DMS79 treated with DMSO at 0.1 percent for 48 hours (cell line): ENCODE measurements at regions not wholly inside any gene's neighbourhood (a gene's known extent, or its start where the extent isn't known, plus 50 kb on each side); places are given as distances from the start of the nearest gene placed in this dataset.
"Not testable (repeated sequence)": the region's sequence is repeated elsewhere in the genome, so short reads cannot be mapped to it uniquely, and the experiment has no call there.

Experiments
- DNase-seq: peaks from one replicate; lab custom pipeline; 2025; lab: John Stamatoyannopoulos, UW

GRCh38 chr20:43836790-43837189 lies 77.9 kb upstream of the TOX2 start:
- no peak for DNase-seq

DNA sequence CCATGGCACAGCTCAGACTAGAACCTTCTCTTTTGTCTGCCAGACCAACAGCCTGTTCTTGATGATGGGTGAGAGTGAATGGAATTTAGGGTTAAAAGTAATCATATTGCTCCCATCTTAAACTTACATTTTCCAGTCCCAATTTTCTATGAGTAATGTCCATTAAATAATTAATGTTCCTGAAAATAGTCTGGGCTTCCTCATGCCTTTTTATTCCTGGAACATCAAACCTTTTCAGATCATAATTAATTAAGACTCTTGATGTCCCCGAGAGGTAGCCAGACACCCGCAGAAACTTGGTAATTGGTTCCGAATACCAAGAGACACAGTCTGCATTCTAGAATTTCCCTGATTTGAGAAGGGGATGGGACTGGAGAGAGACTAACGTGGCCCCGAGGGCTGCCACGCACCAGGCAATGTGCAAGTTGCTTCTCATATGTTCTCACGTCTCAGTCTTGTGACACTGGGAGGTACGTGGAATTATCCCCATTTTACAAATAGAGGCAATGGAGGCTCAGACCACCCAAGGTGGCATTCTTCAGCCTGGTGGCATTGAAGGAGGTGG lies 78.6 kb upstream of the TOX2 start:
- no peak for DNase-seq

GRCh38 chr20:43833511-43834395 lies 80.9 kb upstream of the TOX2 start:
- no peak for DNase-seq

- no peak for DNase-seq
These were observed 81.7 kb upstream of the TOX2 start for GRCh38 chr20:43832961-43833360.

DNA sequence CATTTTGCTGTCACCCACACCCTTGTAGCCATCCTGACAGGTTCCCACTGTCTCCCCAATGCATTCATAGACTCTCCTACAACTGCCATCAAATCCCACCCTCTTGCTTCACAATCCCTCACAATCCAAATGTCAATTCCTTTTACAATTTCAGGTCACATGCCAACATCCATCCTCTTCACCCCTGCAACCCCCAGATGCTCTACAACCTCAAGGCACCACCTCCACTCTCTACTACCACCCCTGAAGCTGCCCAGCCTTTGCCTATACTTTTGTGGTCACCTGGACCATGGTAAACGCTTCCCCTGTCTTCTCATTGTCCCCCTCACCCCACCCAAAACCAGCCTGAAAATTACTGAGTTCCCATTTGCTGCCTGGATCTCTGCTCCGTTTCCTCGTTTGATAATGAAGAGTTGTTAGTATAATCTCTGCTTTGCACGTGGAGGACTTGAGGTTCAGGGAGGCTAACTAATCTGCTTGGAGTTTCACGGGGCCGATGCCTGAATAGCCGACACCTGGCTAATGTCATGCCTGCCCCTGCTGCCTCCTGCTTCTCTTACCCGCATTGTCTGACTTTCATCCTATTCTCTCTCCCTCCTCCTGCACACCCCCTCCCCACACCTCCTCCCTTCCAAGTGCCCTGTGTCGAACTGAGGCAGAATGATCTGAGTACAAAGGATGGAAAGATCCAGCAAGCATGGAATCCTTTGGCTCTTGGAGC lies 82.4 kb upstream of the TOX2 start:
- DNase-seq = no peak

DNA sequence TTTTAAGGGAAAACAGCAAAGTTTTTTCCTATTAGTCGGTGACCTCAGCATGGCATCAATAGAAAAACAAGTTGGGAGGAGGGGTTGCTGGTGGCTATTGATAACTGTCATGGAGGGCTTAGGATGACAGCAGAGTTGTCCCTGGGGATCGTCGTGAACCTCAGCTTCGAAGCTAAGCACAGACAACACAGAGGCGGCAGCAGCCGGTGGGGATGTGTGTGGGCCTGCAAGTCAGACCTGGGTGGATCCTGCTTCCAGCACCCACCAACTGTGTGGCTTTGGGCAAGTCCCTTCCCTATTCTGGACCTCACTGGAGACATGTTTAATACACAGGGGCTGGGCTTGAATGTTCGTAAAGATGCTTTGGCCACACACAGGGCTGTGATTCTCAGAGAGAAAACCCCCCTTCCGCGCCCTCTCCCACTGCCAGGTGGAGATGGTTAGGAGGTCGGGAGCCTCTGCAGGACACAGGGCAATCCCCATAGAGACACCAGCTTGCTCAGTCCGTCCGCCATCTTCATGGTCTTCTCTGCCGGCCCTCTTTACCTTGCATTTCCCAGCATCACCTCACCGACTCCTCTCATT lies 83.1 kb upstream of the TOX2 start:
- no peak for DNase-seq

GRCh38 chr20:43830883-43831282 lies 83.8 kb upstream of the TOX2 start:
- no peak for DNase-seq

- DNase-seq = no peak
These were observed 84.5 kb upstream of the TOX2 start for GRCh38 chr20:43829951-43830690.

DNA sequence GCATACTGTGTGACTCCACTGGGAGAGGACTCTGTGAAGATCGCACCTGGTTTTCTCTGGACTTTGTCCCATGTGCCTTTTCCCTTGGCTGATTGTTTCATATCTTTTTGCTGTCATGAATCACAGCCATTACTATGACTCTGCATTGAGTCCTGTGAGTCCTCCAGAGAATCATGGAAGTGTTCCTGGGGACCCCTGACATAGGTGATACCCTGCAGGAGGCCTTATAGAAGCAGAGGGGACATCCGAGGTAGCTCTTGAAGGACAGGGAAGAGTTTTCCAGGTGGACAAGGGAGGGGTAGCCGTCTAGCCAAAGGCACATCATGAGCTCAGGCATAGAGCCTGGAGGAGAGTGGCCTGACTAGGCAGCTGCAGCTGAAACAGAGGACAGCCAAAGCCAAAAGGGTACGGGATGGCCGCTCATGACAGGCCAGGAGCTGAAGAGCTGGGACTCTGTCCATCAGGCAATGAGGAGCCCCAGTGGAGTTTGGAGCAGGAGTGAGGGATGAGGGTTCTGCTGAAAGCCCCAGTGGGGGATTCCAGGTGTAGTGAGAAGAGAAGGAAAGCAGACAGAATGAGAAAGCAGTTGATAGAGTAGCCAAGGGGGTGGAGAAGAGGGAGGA lies 86.6 kb upstream of the TOX2 start:
- DNase-seq = no peak

GRCh38 chr20:43826943-43827342 lies 87.7 kb upstream of the TOX2 start:
- DNase-seq = not testable (repeated sequence)

GRCh38 chr20:43825581-43825980 lies 89.1 kb upstream of the TOX2 start:
- DNase-seq = no peak

DNA sequence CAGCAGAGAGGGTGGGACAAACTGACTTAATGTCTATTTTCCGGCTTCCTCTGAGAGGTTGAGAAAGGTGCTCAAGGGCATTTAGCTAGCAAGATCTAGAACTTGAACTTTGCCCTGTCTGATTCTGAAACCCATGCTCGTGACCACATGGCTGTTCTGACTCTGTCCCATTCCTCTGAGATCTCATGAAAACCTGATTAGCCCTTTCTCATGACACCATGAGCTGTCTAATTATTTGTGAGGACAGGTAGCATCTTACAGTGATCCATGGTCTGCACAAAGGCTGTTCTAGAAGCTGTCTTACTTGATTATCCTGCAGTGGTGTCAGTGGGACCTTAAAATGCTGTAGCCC lies 89.6 kb upstream of the TOX2 start:
- DNase-seq = no peak

DNA sequence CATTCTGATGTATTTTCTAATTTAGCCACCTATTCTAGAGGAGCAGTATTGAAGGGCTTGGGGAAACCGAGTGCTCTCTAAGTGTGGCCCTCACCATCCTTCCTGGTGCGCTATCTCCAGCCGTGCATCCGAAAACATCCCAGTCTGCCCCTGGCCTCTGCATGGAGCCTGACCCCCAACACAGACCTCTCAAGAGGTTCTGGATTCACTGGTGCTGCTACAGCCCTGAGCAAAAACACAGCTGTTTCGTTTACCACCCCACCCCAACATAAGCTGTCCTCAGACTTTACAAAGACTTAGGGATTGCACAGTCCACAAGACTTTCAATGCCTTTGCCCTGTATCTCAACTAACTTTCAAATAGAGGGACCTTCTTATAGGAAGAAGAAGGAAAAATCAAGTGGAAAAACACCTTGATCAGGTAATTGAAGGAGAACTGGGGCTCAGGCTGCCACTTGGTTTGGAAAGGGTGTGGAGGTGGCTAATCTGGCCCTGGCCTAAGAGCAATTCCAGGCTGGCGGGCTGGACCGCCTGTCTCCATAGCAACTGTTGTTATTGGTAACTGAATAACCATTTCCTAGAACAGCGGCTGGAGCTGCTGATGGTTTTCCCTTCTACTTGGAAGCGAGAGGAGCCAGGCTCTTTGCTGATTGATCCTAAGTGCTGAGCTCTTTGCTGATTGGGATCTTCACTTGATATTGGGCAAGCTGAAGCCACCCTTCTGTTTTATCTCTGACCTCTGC lies 90.2 kb upstream of the TOX2 start:
- DNase-seq = no peak

GRCh38 chr20:43821795-43822194 lies 92.9 kb upstream of the TOX2 start:
- no peak for DNase-seq

GRCh38 chr20:43820731-43821330 lies 93.8 kb upstream of the TOX2 start:
- no peak for DNase-seq

DNA sequence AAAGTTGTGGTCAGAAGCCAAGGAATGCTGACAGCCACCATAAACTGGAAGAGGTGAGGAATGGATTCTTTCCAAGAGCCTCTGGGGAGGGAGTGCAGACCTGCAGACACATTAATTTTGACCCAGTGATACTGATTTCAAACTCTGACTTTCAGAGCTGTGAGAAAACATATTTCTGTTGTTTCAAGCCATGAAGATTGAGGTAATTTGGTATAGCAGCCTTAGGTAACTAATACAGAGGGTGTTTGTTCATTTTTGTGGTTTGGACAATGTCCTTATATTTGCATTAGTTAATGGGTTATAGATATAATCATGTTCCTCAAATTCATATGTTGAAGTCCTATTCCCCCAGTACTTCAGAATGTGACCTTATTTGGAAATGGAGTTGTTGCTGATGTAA lies 85.4 kb upstream of the GTSF1L start:
- DNase-seq = no peak

DNA sequence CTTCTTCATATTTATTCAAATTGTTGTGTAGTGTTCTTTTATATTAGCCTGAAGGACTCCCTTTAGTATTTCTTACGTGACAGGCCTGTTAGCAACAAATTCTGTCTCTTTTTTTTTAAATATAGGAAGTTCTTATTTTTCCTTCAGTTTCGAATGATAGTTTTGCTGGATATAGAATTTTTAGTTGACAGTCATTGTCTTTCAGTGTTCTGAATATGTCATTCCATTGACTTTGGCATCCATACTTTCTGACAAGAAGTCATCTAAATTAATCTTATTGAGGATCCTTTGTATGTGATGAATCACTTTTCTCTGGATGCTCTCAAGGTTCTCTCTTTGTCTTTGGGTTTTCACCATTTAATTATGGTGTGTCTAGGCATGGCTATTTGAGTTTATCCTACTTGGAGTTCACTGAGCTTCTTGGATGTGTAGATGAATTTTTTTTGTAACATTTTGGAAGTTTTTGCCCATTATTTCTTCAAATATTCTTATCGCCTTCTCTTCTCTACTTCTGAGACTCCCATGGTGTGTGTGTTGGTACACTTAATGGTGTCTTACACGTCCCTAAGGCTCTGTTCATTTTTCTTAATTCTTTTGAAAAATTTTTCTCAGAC lies 82.5 kb upstream of the GTSF1L start:
- DNase-seq = no peak

DNA sequence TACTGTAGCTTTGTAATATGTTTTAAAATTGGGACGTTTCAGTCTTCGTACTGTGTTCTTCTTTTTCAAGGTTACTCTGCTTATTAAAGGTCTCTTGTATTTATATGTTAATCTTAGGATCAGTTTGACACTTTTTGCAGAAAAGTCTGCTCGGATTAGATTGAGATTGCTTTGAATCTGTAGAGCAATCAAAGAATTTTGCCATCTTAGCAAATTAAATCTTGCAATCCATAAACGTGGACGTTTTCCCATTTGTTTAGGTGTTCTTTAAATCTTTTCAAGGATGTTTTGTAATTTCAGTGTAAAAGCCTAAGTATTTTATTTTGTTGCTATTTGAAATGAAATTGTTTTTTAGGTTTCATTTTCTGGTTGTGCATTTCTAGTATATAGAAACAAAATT lies 78.0 kb upstream of the GTSF1L start:
- DNase-seq = no peak

DNA sequence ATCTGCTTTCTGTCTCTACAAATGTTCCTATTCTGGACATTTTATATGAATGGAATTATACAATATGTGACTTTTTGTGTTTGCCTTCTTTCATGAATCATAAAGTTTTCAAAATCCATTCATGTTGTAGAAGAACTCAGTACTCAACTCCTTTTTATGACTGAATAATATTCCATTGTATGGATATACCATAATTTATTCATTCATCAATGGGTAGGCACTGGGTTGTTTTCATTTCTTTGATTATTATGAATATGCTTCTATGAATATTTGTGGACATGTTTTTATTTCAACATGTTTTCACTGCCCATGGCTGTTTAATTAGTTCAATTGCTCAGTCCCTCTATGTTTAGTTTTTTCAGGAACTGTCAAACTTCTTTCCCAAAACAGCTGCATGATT lies 76.5 kb upstream of the GTSF1L start:
- no peak for DNase-seq

- no peak for DNase-seq
These were observed 73.4 kb upstream of the GTSF1L start for GRCh38 chr20:43800186-43800585.
